Neural cell (in vitro differentiated cells): ENCODE measurements at regions not wholly inside any gene's neighbourhood (a gene's known extent, or its start where the extent isn't known, plus 50 kb on each side); places are given as distances from the start of the nearest gene placed in this dataset.

Experiments used
- H2AFZ ChIP-seq: fragments of 200-600, 300-800 bp; sonication (generic), shearing (Covaris generic); 2 replicates; pipeline ENCODE4 v1.6.0; 2014; ENCODE audit warnings: low read depth, mild to moderate bottlenecking, antibody characterized with exemption, low read length, moderate library complexity
- H3F3A ChIP-seq: fragments of 200-600 bp; shearing (Covaris generic); 2 replicates; pipeline ENCODE4 v1.6.1; 2016; ENCODE audit warnings: mild to moderate bottlenecking, moderate library complexity, mixed read lengths, antibody characterized with exemption, low read length; ENCODE audit not compliant: insufficient read depth, poor library complexity, severe bottlenecking
- H3K27ac ChIP-seq: fragments of 200-600, 300-800 bp; sonication (generic), shearing (Covaris generic); 2 replicates; pipeline ENCODE4 v1.5.1; 2014; ENCODE audit warnings: mild to moderate bottlenecking, low read length, moderate library complexity
- H3K27me3 ChIP-seq: fragments of 300-800, 200-600 bp; sonication (generic), shearing (Covaris generic); 2 replicates; pipeline ENCODE4 v1.6.0; 2014; ENCODE audit warnings: mild to moderate bottlenecking, low read depth, low read length, moderate library complexity; ENCODE audit not compliant: insufficient read depth
- H3K36me3 ChIP-seq: fragments of 300-800, 200-600 bp; sonication (generic), shearing (Covaris generic); 2 replicates; pipeline ENCODE4 v1.5.1; 2014; ENCODE audit warnings: mild to moderate bottlenecking, antibody characterized with exemption, low read length, moderate library complexity; ENCODE audit not compliant: insufficient read depth
- H3K4me2 ChIP-seq: fragments of 300-800, 200-600 bp; sonication (generic), shearing (Covaris generic); 2 replicates; pipeline ENCODE4 v1.6.0; 2014; ENCODE audit warnings: mild to moderate bottlenecking, low read length
- H3K4me3 ChIP-seq: fragments of 300-800, 200-600 bp; sonication (generic), shearing (Covaris generic); 2 replicates; pipeline ENCODE4 v1.5.1; 2014; ENCODE audit warnings: mild to moderate bottlenecking, low read length, moderate library complexity
- H3K79me2 ChIP-seq: fragments of 200-600 bp; shearing (Covaris generic); replicated peaks from 2 replicates; pipeline ENCODE4 v1.6.0; 2014; ENCODE audit warnings: mild to moderate bottlenecking, low read length, moderate library complexity; ENCODE audit not compliant: insufficient read depth
- H3K9ac ChIP-seq: fragments of 300-800, 200-600 bp; sonication (generic), shearing (Covaris generic); 2 replicates; pipeline ENCODE4 v1.6.1; 2016; ENCODE audit warnings: mild to moderate bottlenecking, low read length, mixed read lengths
- H3K9me2 ChIP-seq: fragments of 200-600 bp; shearing (Covaris generic); 2 replicates; pipeline ENCODE4 v1.6.1; 2016; ENCODE audit warnings: mild to moderate bottlenecking, low read length, mixed read lengths; ENCODE audit not compliant: insufficient read depth
- H3K9me3 ChIP-seq: fragments of 200-600, 300-800 bp; sonication (generic), shearing (Covaris generic); 2 replicates; pipeline ENCODE4 v1.6.1; 2016; ENCODE audit warnings: mild to moderate bottlenecking, mixed run types, low read length, moderate library complexity, mixed read lengths
- H4K20me1 ChIP-seq: fragments of 200-600 bp; shearing (Covaris generic); 2 replicates; pipeline ENCODE4 v1.6.1; 2016; ENCODE audit warnings: mild to moderate bottlenecking, mixed run types; ENCODE audit not compliant: insufficient read depth
- CTCF ChIP-seq: fragments of 450-650 bp; IDR thresholded peaks from 2 replicates; pipeline ENCODE4 v1.5.1; 2014; ENCODE audit warnings: antibody characterized with exemption, mild to moderate bottlenecking, moderate library complexity; ENCODE audit not compliant: poor library complexity, severe bottlenecking
- EP300 ChIP-seq: fragments of 450-650 bp; conservative IDR thresholded peaks from 2 replicates; pipeline ENCODE4 v1.6.1; 2014; ENCODE audit warnings: antibody characterized with exemption, mild to moderate bottlenecking, moderate library complexity; ENCODE audit not compliant: poor library complexity, severe bottlenecking
- EZH2 ChIP-seq: fragments of 200-600, 300-800 bp; shearing (Covaris generic), sonication (generic); IDR thresholded peaks from 2 replicates; pipeline ENCODE4 v1.6.1; 2014; ENCODE audit warnings: antibody characterized with exemption, low read length, borderline replicate concordance, mild to moderate bottlenecking; ENCODE audit not compliant: insufficient read depth, poor library complexity, severe bottlenecking
- MXI1 ChIP-seq: fragments of 450-650 bp; conservative IDR thresholded peaks from 2 replicates; pipeline ENCODE4 v1.6.1; 2014; ENCODE audit warnings: antibody characterized with exemption, mild to moderate bottlenecking; ENCODE audit not compliant: poor library complexity, severe bottlenecking
- POLR2AphosphoS5 ChIP-seq: IDR thresholded peaks from 2 replicates; pipeline ENCODE4 v1.6.1; 2012
- RAD21 ChIP-seq: fragments of 450-650 bp; conservative IDR thresholded peaks from 2 replicates; pipeline ENCODE4 v1.6.1; 2014; ENCODE audit warnings: antibody characterized with exemption, mild to moderate bottlenecking, moderate library complexity
- REST ChIP-seq: IDR thresholded peaks from 2 replicates; pipeline ENCODE4 v1.6.1; 2012; ENCODE audit warnings: borderline replicate concordance
- SMC3 ChIP-seq: fragments of 450-650 bp; conservative IDR thresholded peaks from 2 replicates; pipeline ENCODE4 v1.6.1; 2014; ENCODE audit warnings: antibody characterized with exemption, mild to moderate bottlenecking, moderate library complexity; ENCODE audit not compliant: poor library complexity
- TAF1 ChIP-seq: IDR thresholded peaks from 2 replicates; pipeline ENCODE4 v1.6.1; 2012; ENCODE audit warnings: low read depth

GRCh38 chrX:43581888-43582539, 74.1 kb upstream of the MAOA start:
- Histone ChIP-seq H3K36me3 (no peaks in the 10 kb centered on the region), H3K27me3 (no peaks in the 10 kb centered on the region), H4K20me1 (no peaks in the 10 kb centered on the region), H3K9me3 (no peaks in the 10 kb centered on the region), H3K27ac (no peak overlapping the region), H3F3A (no peaks in the 10 kb centered on the region), H3K9me2 (no peaks in the 10 kb centered on the region), H2AFZ (no peak overlapping the region), H3K9ac (no peak overlapping the region), H3K4me2 (no peak overlapping the region), H3K79me2 (no peaks in the 10 kb centered on the region), H3K4me3 (no peak overlapping the region)
- TF ChIP-seq POLR2AphosphoS5 (no peak), MXI1 (no peak), CTCF (no peak), EP300 (no peak), EZH2 (no peak), RAD21 (no peak), SMC3 (no peak), TAF1 (no peak), REST (no peak)

GRCh38 chrX:43582540-43582913, 73.6 kb upstream of the MAOA start:
- no peaks in the 10 kb centered on the region for H4K20me1 ChIP-seq
- no peak overlapping the region for H3K27ac ChIP-seq
- no peaks in the 10 kb centered on the region for H3K79me2 ChIP-seq
- no peaks in the 10 kb centered on the region for H3K36me3 ChIP-seq
- H2AFZ ChIP-seq, result no peak overlapping the region
- no peaks in the 10 kb centered on the region for H3K27me3 ChIP-seq
- H3K4me3 ChIP-seq, result no peak overlapping the region
- H3K9me2 ChIP-seq, result no peaks in the 10 kb centered on the region
- no peak overlapping the region for H3K4me2 ChIP-seq
- no peak overlapping the region for H3K9ac ChIP-seq
- no peak for TF ChIP-seq EZH2
- no peak for TF ChIP-seq EP300
- TF ChIP-seq REST, result no peak
- TF ChIP-seq TAF1, result no peak
- TF ChIP-seq CTCF, result no peak
- no peak for TF ChIP-seq MXI1
- H3K9me3 ChIP-seq, result no peaks in the 10 kb centered on the region
- H3F3A ChIP-seq, result no peaks in the 10 kb centered on the region
